ENCODE measurements at regions not wholly inside any gene's neighbourhood (a gene's known extent, or its start where the extent isn't known, plus 50 kb on each side); places are given as distances from the start of the nearest gene placed in this dataset.

- TF ChIP-seq CTCF (conservative IDR thresholded peaks at IDR 0.05; ENCODE audit: low read depth in 2 of 2) (no peak), POLR2AphosphoS5 (IDR thresholded peaks at IDR 0.05; ENCODE audit: low read depth) (no peak), EZH2 (IDR thresholded peaks at IDR 0.05; ENCODE audit: low read depth, unreplicated experiment) (no peak)
These were observed 103.2 kb upstream of the PARP11 start for GRCh38 chr12:3976351-3976938.

All from GM23338 (cell line).